ENCODE measurements at regions not wholly inside any gene's neighbourhood (a gene's known extent, or its start where the extent isn't known, plus 50 kb on each side); places are given as distances from the start of the nearest gene placed in this dataset.

GRCh38 chr11:70851907-70852306 is 400.5 kb downstream of the SHANK2 start:
- H3K36me3 ChIP-seq (ENCODE audit: control insufficient read depth in 2 of 2, insufficient read depth in 2 of 2, low read length in 2 of 2): no peaks in the 10 kb centered on the region
- H3K27me3 ChIP-seq (ENCODE audit: control insufficient read depth in 2 of 2, insufficient read depth in 2 of 2, low read length in 2 of 2): no peaks in the 10 kb centered on the region
- no peaks in the 10 kb centered on the region for H3K9me3 ChIP-seq (ENCODE audit: control insufficient read depth in 2 of 2, low read length in 2 of 2)
- no peaks in the 10 kb centered on the region for H3K4me1 ChIP-seq (ENCODE audit: control insufficient read depth in 2 of 2, insufficient read depth in 2 of 2, low read length in 2 of 2)
- no peak overlapping the region for H3K9ac ChIP-seq (ENCODE audit: low read depth in 1 of 2, low read length in 2 of 2)
- no peak overlapping the region for H3K4me3 ChIP-seq (ENCODE audit: low read length in 2 of 2)
- H3K27ac ChIP-seq (ENCODE audit: low read depth in 2 of 2, low read length in 2 of 2): no peak overlapping the region

DNA sequence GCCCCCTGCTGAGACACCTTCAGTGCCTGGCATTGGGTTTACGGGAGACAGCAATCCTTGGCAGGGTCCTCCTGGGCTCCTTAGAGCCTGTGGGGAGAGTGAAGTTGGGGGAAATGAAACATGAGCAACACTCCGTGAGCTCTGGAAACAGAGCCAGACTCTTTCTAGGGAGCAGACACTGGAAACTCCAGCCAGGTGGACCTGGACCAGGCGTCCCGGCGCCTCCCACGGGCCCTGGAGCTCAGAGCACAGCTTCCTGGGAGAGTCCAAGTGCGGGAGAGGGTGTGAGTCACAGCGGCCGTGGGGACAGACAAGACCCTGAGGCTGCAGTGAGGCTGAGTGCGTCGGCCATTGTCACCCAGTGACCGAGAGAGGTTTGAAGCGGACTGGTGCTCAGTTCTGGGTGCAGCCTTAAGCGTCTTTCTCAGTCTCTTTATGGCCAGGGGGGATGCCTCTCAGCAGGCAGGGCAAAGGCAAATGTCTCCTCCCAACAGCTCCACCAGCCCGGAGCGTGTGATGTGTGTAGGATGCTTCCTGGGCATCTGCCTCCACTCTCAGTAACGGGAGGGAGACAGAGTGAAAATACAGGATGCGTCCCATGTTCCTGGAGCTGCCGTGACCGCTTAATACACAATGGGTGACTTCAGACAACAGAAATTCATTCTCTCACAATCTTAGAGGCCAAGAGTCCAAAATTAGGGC is 399.2 kb downstream of the SHANK2 start:
- Histone ChIP-seq H3K27me3 (ENCODE audit: control insufficient read depth in 2 of 2, insufficient read depth in 2 of 2, low read length in 2 of 2) (no peaks in the 10 kb centered on the region), H3K9ac (ENCODE audit: low read depth in 1 of 2, low read length in 2 of 2) (no peak overlapping the region), H3K36me3 (ENCODE audit: control insufficient read depth in 2 of 2, insufficient read depth in 2 of 2, low read length in 2 of 2) (no peaks in the 10 kb centered on the region), H3K4me3 (ENCODE audit: low read length in 2 of 2) (no peak overlapping the region), H3K9me3 (ENCODE audit: control insufficient read depth in 2 of 2, low read length in 2 of 2) (no peaks in the 10 kb centered on the region), H3K4me1 (ENCODE audit: control insufficient read depth in 2 of 2, insufficient read depth in 2 of 2, low read length in 2 of 2) (no peaks in the 10 kb centered on the region), H3K27ac (ENCODE audit: low read depth in 2 of 2, low read length in 2 of 2) (no peak overlapping the region)

GRCh38 chr11:70853770-70854108 is 398.6 kb downstream of the SHANK2 start:
- no peak overlapping the region for H3K27ac ChIP-seq (ENCODE audit: low read depth in 2 of 2, low read length in 2 of 2)
- H3K9ac ChIP-seq (ENCODE audit: low read depth in 1 of 2, low read length in 2 of 2): no peak overlapping the region
- no peak overlapping the region for H3K4me3 ChIP-seq (ENCODE audit: low read length in 2 of 2)
- no peaks in the 10 kb centered on the region for H3K9me3 ChIP-seq (ENCODE audit: control insufficient read depth in 2 of 2, low read length in 2 of 2)
- H3K27me3 ChIP-seq (ENCODE audit: control insufficient read depth in 2 of 2, insufficient read depth in 2 of 2, low read length in 2 of 2): no peaks in the 10 kb centered on the region
- H3K36me3 ChIP-seq (ENCODE audit: control insufficient read depth in 2 of 2, insufficient read depth in 2 of 2, low read length in 2 of 2): no peaks in the 10 kb centered on the region
- no peaks in the 10 kb centered on the region for H3K4me1 ChIP-seq (ENCODE audit: control insufficient read depth in 2 of 2, insufficient read depth in 2 of 2, low read length in 2 of 2)

GRCh38 chr11:70854201-70854600 is 398.2 kb downstream of the SHANK2 start:
- Histone ChIP-seq H3K4me3 (ENCODE audit: low read length in 2 of 2) (no peak overlapping the region), H3K27me3 (ENCODE audit: control insufficient read depth in 2 of 2, insufficient read depth in 2 of 2, low read length in 2 of 2) (no peaks in the 10 kb centered on the region), H3K9ac (ENCODE audit: low read depth in 1 of 2, low read length in 2 of 2) (no peak overlapping the region), H3K4me1 (ENCODE audit: control insufficient read depth in 2 of 2, insufficient read depth in 2 of 2, low read length in 2 of 2) (no peaks in the 10 kb centered on the region), H3K27ac (ENCODE audit: low read depth in 2 of 2, low read length in 2 of 2) (no peak overlapping the region), H3K36me3 (ENCODE audit: control insufficient read depth in 2 of 2, insufficient read depth in 2 of 2, low read length in 2 of 2) (no peaks in the 10 kb centered on the region), H3K9me3 (ENCODE audit: control insufficient read depth in 2 of 2, low read length in 2 of 2) (no peaks in the 10 kb centered on the region)

DNA sequence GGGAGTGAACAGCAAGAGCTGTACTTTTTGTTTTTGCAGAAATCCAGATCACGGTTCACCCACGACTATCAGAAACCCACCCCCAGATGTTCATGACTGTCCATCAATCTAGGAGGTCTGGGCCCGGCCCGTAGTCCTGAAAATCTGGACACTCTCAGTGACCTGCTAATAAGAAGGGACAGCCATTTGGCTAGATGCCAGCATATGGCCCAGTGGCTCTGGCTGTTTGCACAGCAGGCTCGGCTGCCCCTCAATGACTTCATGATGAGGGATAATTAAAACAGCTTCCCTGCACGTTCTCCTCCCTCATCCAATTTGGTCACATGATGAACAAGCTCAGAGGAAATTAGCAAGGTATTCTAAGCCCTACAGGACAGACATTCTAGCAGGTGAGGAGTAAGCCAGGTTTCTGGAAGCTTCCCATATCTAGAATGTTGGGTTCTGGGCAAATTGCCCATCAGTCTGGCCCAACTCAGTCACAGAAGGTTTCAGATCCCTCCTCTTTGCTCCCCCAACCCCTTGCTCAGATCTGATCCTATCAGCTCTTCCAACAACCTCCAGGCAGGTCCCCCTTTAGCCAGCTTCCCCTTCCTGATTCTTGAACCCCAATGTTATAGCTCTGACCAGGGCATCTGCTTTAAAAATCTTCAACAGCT is 397.3 kb downstream of the SHANK2 start:
- Histone ChIP-seq H3K9me3 (ENCODE audit: control insufficient read depth in 2 of 2, low read length in 2 of 2) (no peaks in the 10 kb centered on the region), H3K27ac (ENCODE audit: low read depth in 2 of 2, low read length in 2 of 2) (no peak overlapping the region), H3K9ac (ENCODE audit: low read depth in 1 of 2, low read length in 2 of 2) (no peak overlapping the region), H3K36me3 (ENCODE audit: control insufficient read depth in 2 of 2, insufficient read depth in 2 of 2, low read length in 2 of 2) (no peaks in the 10 kb centered on the region), H3K27me3 (ENCODE audit: control insufficient read depth in 2 of 2, insufficient read depth in 2 of 2, low read length in 2 of 2) (no peaks in the 10 kb centered on the region), H3K4me1 (ENCODE audit: control insufficient read depth in 2 of 2, insufficient read depth in 2 of 2, low read length in 2 of 2) (no peaks in the 10 kb centered on the region), H3K4me3 (ENCODE audit: low read length in 2 of 2) (no peak overlapping the region)

DNA sequence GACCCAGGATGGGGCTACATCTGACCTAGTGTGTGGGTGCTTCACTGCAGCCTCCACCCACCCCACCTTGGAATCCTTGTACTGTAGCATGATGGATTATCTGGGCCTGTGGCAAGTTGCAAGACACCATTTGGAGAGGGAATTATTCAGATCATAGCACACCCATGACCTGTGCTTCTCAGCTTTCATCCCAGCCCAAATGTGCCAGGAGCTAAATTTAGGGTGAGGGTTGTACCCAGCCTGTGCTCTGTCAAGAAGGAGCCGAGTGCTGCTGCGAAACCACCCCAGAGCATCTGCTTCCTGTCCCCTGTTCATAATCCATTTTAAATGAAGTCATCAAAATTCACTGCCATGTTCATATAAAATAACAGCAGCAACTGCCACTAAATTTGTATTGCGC is 394.5 kb downstream of the SHANK2 start:
- Histone ChIP-seq H3K9ac (ENCODE audit: low read depth in 1 of 2, low read length in 2 of 2) (no peak overlapping the region), H3K4me3 (ENCODE audit: low read length in 2 of 2) (no peak overlapping the region), H3K36me3 (ENCODE audit: control insufficient read depth in 2 of 2, insufficient read depth in 2 of 2, low read length in 2 of 2) (no peaks in the 10 kb centered on the region), H3K9me3 (ENCODE audit: control insufficient read depth in 2 of 2, low read length in 2 of 2) (no peaks in the 10 kb centered on the region), H3K27me3 (ENCODE audit: control insufficient read depth in 2 of 2, insufficient read depth in 2 of 2, low read length in 2 of 2) (no peaks in the 10 kb centered on the region), H3K27ac (ENCODE audit: low read depth in 2 of 2, low read length in 2 of 2) (no peak overlapping the region), H3K4me1 (ENCODE audit: control insufficient read depth in 2 of 2, insufficient read depth in 2 of 2, low read length in 2 of 2) (no peaks in the 10 kb centered on the region)

GRCh38 chr11:70859180-70859579 is 393.2 kb downstream of the SHANK2 start:
- no peaks in the 10 kb centered on the region for H3K9me3 ChIP-seq (ENCODE audit: control insufficient read depth in 2 of 2, low read length in 2 of 2)
- no peak overlapping the region for H3K27ac ChIP-seq (ENCODE audit: low read depth in 2 of 2, low read length in 2 of 2)
- H3K36me3 ChIP-seq (ENCODE audit: control insufficient read depth in 2 of 2, insufficient read depth in 2 of 2, low read length in 2 of 2): no peaks in the 10 kb centered on the region
- no peak overlapping the region for H3K9ac ChIP-seq (ENCODE audit: low read depth in 1 of 2, low read length in 2 of 2)
- H3K4me3 ChIP-seq (ENCODE audit: low read length in 2 of 2): no peak overlapping the region
- no peaks in the 10 kb centered on the region for H3K27me3 ChIP-seq (ENCODE audit: control insufficient read depth in 2 of 2, insufficient read depth in 2 of 2, low read length in 2 of 2)
- no peaks in the 10 kb centered on the region for H3K4me1 ChIP-seq (ENCODE audit: control insufficient read depth in 2 of 2, insufficient read depth in 2 of 2, low read length in 2 of 2)

DNA sequence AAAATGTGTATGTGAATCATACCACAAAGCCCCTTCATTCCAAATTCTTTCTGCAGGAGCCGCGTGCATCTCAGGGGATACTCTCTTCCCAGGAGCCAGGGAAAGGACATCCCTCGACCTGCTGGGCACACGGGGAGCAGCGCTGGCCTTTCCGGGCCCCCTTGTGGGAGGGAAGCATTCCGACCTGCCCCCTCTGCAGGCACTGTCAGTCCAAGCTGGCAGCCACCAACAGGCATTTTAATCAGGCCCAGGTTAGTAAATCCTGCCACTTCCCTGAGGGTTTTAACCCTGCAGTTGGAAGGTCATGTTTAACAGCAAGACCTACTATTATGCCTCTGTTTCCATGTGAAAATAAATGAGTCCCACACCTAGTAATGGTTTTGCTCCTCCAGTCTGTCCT is 391.5 kb downstream of the SHANK2 start:
- no peak overlapping the region for H3K27ac ChIP-seq (ENCODE audit: low read depth in 2 of 2, low read length in 2 of 2)

DNA sequence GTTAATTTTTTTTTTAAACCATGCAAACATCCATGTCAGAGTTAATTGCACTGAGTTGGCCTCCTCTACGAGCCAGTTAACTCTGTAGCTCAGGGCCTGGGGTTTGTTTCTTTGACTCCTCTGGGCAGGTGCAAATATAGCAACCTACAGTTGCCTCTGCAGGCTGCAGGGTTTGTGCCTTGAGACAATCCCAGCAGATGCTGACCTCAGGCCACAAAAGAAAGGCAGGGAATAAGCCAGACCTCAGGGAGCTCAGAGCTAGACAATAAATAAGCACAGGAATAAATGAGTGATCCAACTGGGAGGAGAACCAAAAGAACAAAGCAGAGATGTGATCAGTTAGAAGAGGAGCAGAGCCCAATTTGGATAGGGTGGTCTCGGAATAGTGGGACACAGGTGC is 390.8 kb downstream of the SHANK2 start:
- Histone ChIP-seq H3K9me3 (ENCODE audit: control insufficient read depth in 2 of 2, low read length in 2 of 2) (no peaks in the 10 kb centered on the region), H3K27ac (ENCODE audit: low read depth in 2 of 2, low read length in 2 of 2) (no peak overlapping the region), H3K36me3 (ENCODE audit: control insufficient read depth in 2 of 2, insufficient read depth in 2 of 2, low read length in 2 of 2) (no peaks in the 10 kb centered on the region), H3K4me1 (ENCODE audit: control insufficient read depth in 2 of 2, insufficient read depth in 2 of 2, low read length in 2 of 2) (no peaks in the 10 kb centered on the region), H3K27me3 (ENCODE audit: control insufficient read depth in 2 of 2, insufficient read depth in 2 of 2, low read length in 2 of 2) (no peaks in the 10 kb centered on the region), H3K9ac (ENCODE audit: low read depth in 1 of 2, low read length in 2 of 2) (no peak overlapping the region), H3K4me3 (ENCODE audit: low read length in 2 of 2) (no peak overlapping the region)

More for the DNA sequence above, 391.5 kb downstream of the SHANK2 start:
- H3K9me3 ChIP-seq (ENCODE audit: control insufficient read depth in 2 of 2, low read length in 2 of 2): no peaks in the 10 kb centered on the region
- H3K4me1 ChIP-seq (ENCODE audit: control insufficient read depth in 2 of 2, insufficient read depth in 2 of 2, low read length in 2 of 2): no peaks in the 10 kb centered on the region
- H3K36me3 ChIP-seq (ENCODE audit: control insufficient read depth in 2 of 2, insufficient read depth in 2 of 2, low read length in 2 of 2): no peaks in the 10 kb centered on the region
- H3K4me3 ChIP-seq (ENCODE audit: low read length in 2 of 2): no peak overlapping the region
- no peaks in the 10 kb centered on the region for H3K27me3 ChIP-seq (ENCODE audit: control insufficient read depth in 2 of 2, insufficient read depth in 2 of 2, low read length in 2 of 2)
- no peak overlapping the region for H3K9ac ChIP-seq (ENCODE audit: low read depth in 1 of 2, low read length in 2 of 2)

- Histone ChIP-seq H3K36me3 (ENCODE audit: control insufficient read depth in 2 of 2, insufficient read depth in 2 of 2, low read length in 2 of 2) (no peaks in the 10 kb centered on the region), H3K9ac (ENCODE audit: low read depth in 1 of 2, low read length in 2 of 2) (no peak overlapping the region), H3K9me3 (ENCODE audit: control insufficient read depth in 2 of 2, low read length in 2 of 2) (no peaks in the 10 kb centered on the region), H3K4me3 (ENCODE audit: low read length in 2 of 2) (no peak overlapping the region), H3K27me3 (ENCODE audit: control insufficient read depth in 2 of 2, insufficient read depth in 2 of 2, low read length in 2 of 2) (no peaks in the 10 kb centered on the region), H3K4me1 (ENCODE audit: control insufficient read depth in 2 of 2, insufficient read depth in 2 of 2, low read length in 2 of 2) (no peaks in the 10 kb centered on the region), H3K27ac (ENCODE audit: low read depth in 2 of 2, low read length in 2 of 2) (no peak overlapping the region)
Observed at GRCh38 chr11:70862093-70862492, 390.3 kb downstream of the SHANK2 start.
